SK-N-MC (cell line): ENCODE measurements at regions not wholly inside any gene's neighbourhood (a gene's known extent, or its start where the extent isn't known, plus 50 kb on each side); places are given as distances from the start of the nearest gene placed in this dataset.
"Not testable (repeated sequence)": the region's sequence is repeated elsewhere in the genome, so short reads cannot be mapped to it uniquely, and the experiment has no call there.

Source experiments
- EZH2 ChIP-seq: fragments of 200-600 bp; sonication (generic); IDR thresholded peaks from one replicate; pipeline ENCODE4 v1.6.1; 2017; ENCODE audit warnings: antibody characterized with exemption
- POLR2AphosphoS5 ChIP-seq: IDR thresholded peaks from 2 replicates; pipeline ENCODE4 v1.6.1; 2012; ENCODE audit warnings: mild to moderate bottlenecking, low read depth, low read length, borderline replicate concordance

DNA sequence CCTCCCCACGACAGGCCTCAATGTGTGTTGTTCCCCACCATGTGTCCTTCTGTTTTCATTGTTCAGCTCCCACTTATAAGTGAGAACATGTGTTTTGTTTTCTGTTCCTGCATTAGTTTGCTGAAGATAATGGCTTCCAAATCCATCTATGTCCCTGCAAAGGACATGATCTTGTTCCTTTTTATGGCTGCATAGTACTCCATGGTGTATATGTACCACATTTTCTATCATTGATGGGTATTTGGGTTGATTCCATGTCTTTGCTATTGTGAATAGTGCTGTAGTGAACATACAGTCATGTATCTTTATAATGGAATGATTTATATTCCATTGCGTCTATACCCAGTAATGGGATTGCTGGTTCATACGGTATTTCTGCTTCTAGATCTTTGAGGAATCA, 71.5 kb upstream of the RGPD5 start:
- not testable (repeated sequence) for TF ChIP-seq POLR2AphosphoS5, EZH2
